ENCODE measurements at regions not wholly inside any gene's neighbourhood (a gene's known extent, or its start where the extent isn't known, plus 50 kb on each side); places are given as distances from the start of the nearest gene placed in this dataset.

- Histone ChIP-seq H3K4ac (replicated peaks; ENCODE audit: insufficient read length, low read depth, low read length) (no peak overlapping the region), H3K4me3 (ENCODE audit: extremely low read depth in 1 of 4, insufficient read depth in 2 of 4, low read depth in 3 of 4, low read length in 4 of 4) (no peak overlapping the region; a peak in 1 of 8 replicates), H3K4me1 (replicated peaks in 1 of 4; ENCODE audit: control insufficient read depth in 3 of 4, insufficient read depth in 4 of 4, low read length in 3 of 4) (peaks cover 0 to 8% (median 1%) of the 10 kb centered on the region in 4 experiments; a peak in 4 of 7 replicates), H3K18ac (ENCODE audit: extremely low read depth, low read length) (no peak overlapping the region; the same call in 1 of the 2 replicates), H3K36me3 (ENCODE audit: control insufficient read depth in 2 of 4, insufficient read depth in 4 of 4, low read length in 3 of 4) (no peaks in the 10 kb centered on the region), H2BK120ac (replicated peaks; ENCODE audit: low read depth, low read length) (no peak overlapping the region), H4K91ac (replicated peaks; ENCODE audit: insufficient read length, low read length) (no peak overlapping the region), H3K23me2 (ENCODE audit: low read depth, low read length) (no peaks in the 10 kb centered on the region), H2BK15ac (ENCODE audit: low read length) (no peak overlapping the region), H3K23ac (ENCODE audit: insufficient read length) (no peak overlapping the region), H2BK12ac (ENCODE audit: low read depth, low read length) (no peak overlapping the region), H2BK5ac (ENCODE audit: low read depth, low read length) (no peak overlapping the region), H3K79me1 (ENCODE audit: low read depth, low read length) (no peaks in the 10 kb centered on the region), H3K14ac (ENCODE audit: insufficient read length) (no peak overlapping the region), H3K9ac (replicated peaks in 1 of 4; ENCODE audit: extremely low read depth in 1 of 4, low read depth in 3 of 4, low read length in 3 of 4) (no peak overlapping the region), H3K27ac (ENCODE audit: low read depth, low read length) (no peak overlapping the region), H4K5ac (ENCODE audit: insufficient read length, low read depth, low read length) (no peak overlapping the region), H3K27me3 (replicated peaks in 1 of 4; ENCODE audit: control insufficient read depth in 3 of 4, extremely low read depth in 1 of 4, insufficient read depth in 3 of 4, low read length in 3 of 4) (no peaks in the 10 kb centered on the region), H2AK5ac (ENCODE audit: low read depth, low read length) (no peak overlapping the region), H4K20me1 (replicated peaks in 1 of 2; ENCODE audit: control insufficient read depth in 1 of 2, insufficient read depth in 2 of 2, low read length in 2 of 2) (no peaks in the 10 kb centered on the region), H2AFZ (ENCODE audit: low read length) (no peak overlapping the region), H3K79me2 (ENCODE audit: control insufficient read depth in 1 of 2, insufficient read depth in 2 of 2, low read length in 2 of 2) (no peaks in the 10 kb centered on the region), H3K9me3 (ENCODE audit: insufficient read depth in 2 of 2, low read depth in 1 of 2, low read length in 1 of 2) (no peaks in the 10 kb centered on the region), H4K8ac (ENCODE audit: extremely low read depth, insufficient read depth, low read length) (no peak overlapping the region), H2BK20ac (ENCODE audit: low read length) (no peak overlapping the region), H3K56ac (replicated peaks; ENCODE audit: insufficient read length, low read depth, low read length) (no peak overlapping the region), H3K4me2 (ENCODE audit: insufficient read depth in 1 of 2, low read depth in 2 of 2, low read length in 2 of 2) (no peak overlapping the region)
- FAIRE-seq (no peak), DNase-seq (ENCODE audit: low read depth in 1 of 2, low spot score in 2 of 2) (no peak)
- whole genome bisulfite sequencing, 2 experiments (ENCODE audit: extremely low coverage in 1 of 2, insufficient coverage in 1 of 2, insufficient read length in 1 of 2, insufficient replicate concordance in 2 of 2, low coverage in 1 of 2, low lambda C conversion rate in 2 of 2, missing lambda C conversion rate in 1 of 2): 64% methylated on average over 1 of the region's 1 CpG; no CpG with 5 or more reads in 1 of the 2 experiments
- ChIA-PET POLR2A (ENCODE audit: partially characterized antibody) (no interaction called here), CTCF (ENCODE audit: partially characterized antibody) (no interaction called here)
- TF ChIP-seq KDM5A (IDR thresholded peaks at IDR 0.05; ENCODE audit: low read length) (no peak), NRF1 (IDR thresholded peaks at IDR 0.05; ENCODE audit: low read depth, low read length) (no peak), POLR2AphosphoS5 (IDR thresholded peaks at IDR 0.05; ENCODE audit: low read depth, low read length) (no peak), SUZ12 (IDR thresholded peaks at IDR 0.05; ENCODE audit: low read length) (no peak), SIX5 (IDR thresholded peaks at IDR 0.05; ENCODE audit: low read depth, low read length) (no peak), FOSL1 (IDR thresholded peaks at IDR 0.05; ENCODE audit: insufficient read depth, low read depth, low read length) (no peak), BACH1 (IDR thresholded peaks at IDR 0.05; ENCODE audit: low read length) (no peak), TAF7 (optimal IDR thresholded peaks at IDR 0.05; ENCODE audit: borderline replicate concordance, low read depth, low read length) (no peak), SRF (IDR thresholded peaks at IDR 0.05; ENCODE audit: low read depth, low read length) (no peak), EGR1 (IDR thresholded peaks at IDR 0.05; ENCODE audit: borderline replicate concordance, low read depth, low read length) (no peak), CTCF (IDR thresholded peaks at IDR 0.05; ENCODE audit: control extremely low read depth in 1 of 3, insufficient read depth in 1 of 3, low read depth in 1 of 3, low read length in 3 of 3) (no peak), HDAC2 (IDR thresholded peaks at IDR 0.05; ENCODE audit: borderline replicate concordance in 1 of 2, low read depth in 2 of 2, low read length in 2 of 2) (no peak)
These were observed 289.2 kb upstream of the PCDH9 start for GRCh38 chr13:67519356-67519755.

Measured in H1 (cell line).